GM21390 (cell line): ENCODE measurements at regions not wholly inside any gene's neighbourhood (a gene's known extent, or its start where the extent isn't known, plus 50 kb on each side); places are given as distances from the start of the nearest gene placed in this dataset.
"Not testable (repeated sequence)": the region's sequence is repeated elsewhere in the genome, so short reads cannot be mapped to it uniquely, and the experiment has no call there.

Experiments
- ATAC-seq: cut with Tn5 transposase; IDR thresholded peaks from one replicate; pipeline ENCODE4 v1.9.1; 2021; ENCODE audit not compliant: unreplicated experiment

- no peak for ATAC-seq
Measured at GRCh38 chr11:10973416-10973815, 115.6 kb upstream of the ZBED5 start.

- no peak for ATAC-seq
Measured at GRCh38 chr11:10970926-10971325, 113.1 kb upstream of the ZBED5 start.

GRCh38 chr11:10969387-10969786 lies 111.5 kb upstream of the ZBED5 start:
- ATAC-seq, result no peak

- ATAC-seq, result not testable (repeated sequence)
Measured at GRCh38 chr11:10956884-10957283, 99.0 kb upstream of the ZBED5 start.

- no peak for ATAC-seq
Measured at GRCh38 chr11:10955616-10956015, 97.8 kb upstream of the ZBED5 start.

GRCh38 chr11:10954184-10954583 lies 96.3 kb upstream of the ZBED5 start:
- ATAC-seq, result no peak

GRCh38 chr11:10952872-10953271 lies 95.0 kb upstream of the ZBED5 start:
- ATAC-seq, result no peak

- not testable (repeated sequence) for ATAC-seq
Measured at GRCh38 chr11:10947935-10948334, 90.1 kb upstream of the ZBED5 start.

GRCh38 chr11:10946072-10946471 lies 88.2 kb upstream of the ZBED5 start:
- no peak for ATAC-seq

- ATAC-seq, result no peak
Measured at GRCh38 chr11:10945196-10945595, 87.3 kb upstream of the ZBED5 start.

GRCh38 chr11:10943968-10944367 lies 86.1 kb upstream of the ZBED5 start:
- no peak for ATAC-seq

- no peak for ATAC-seq
Measured at GRCh38 chr11:10942620-10943019, 84.8 kb upstream of the ZBED5 start.

- no peak for ATAC-seq
Measured at GRCh38 chr11:10941871-10942270, 84.0 kb upstream of the ZBED5 start.

GRCh38 chr11:10941414-10941813 lies 83.6 kb upstream of the ZBED5 start:
- ATAC-seq, result no peak

- no peak for ATAC-seq
Measured at GRCh38 chr11:10938650-10939387, 81.0 kb upstream of the ZBED5 start.

- ATAC-seq, result no peak
Measured at GRCh38 chr11:10938231-10938630, 80.4 kb upstream of the ZBED5 start.

- ATAC-seq, result no peak
Measured at GRCh38 chr11:10937385-10937771, 79.5 kb upstream of the ZBED5 start.

- ATAC-seq, result no peak
Measured at GRCh38 chr11:10936626-10937384, 79.0 kb upstream of the ZBED5 start.

GRCh38 chr11:10935015-10935559 lies 77.2 kb upstream of the ZBED5 start:
- ATAC-seq, result no peak

GRCh38 chr11:10934293-10934860 lies 76.5 kb upstream of the ZBED5 start:
- no peak for ATAC-seq

GRCh38 chr11:10933455-10934292 lies 75.8 kb upstream of the ZBED5 start:
- ATAC-seq, result peak; percentile 88
